GM19043 (cell line): ENCODE measurements at regions not wholly inside any gene's neighbourhood (a gene's known extent, or its start where the extent isn't known, plus 50 kb on each side); places are given as distances from the start of the nearest gene placed in this dataset.

Experiments used
- ATAC-seq: cut with Tn5 transposase; IDR thresholded peaks from one replicate; pipeline ENCODE4 v1.9.1; 2021; ENCODE audit warnings: low read depth; ENCODE audit not compliant: unreplicated experiment

GRCh38 chr13:80239116-80239515, 101.8 kb downstream of the SPRY2 start:
- no peak for ATAC-seq

- no peak for ATAC-seq
Observed at GRCh38 chr13:80237646-80238045, 103.3 kb downstream of the SPRY2 start.

GRCh38 chr13:80235967-80236302, 105.0 kb downstream of the SPRY2 start:
- ATAC-seq: no peak

- peak; percentile 98 for ATAC-seq
Observed at GRCh38 chr13:80235166-80235966, 105.6 kb downstream of the SPRY2 start.

- ATAC-seq: no peak
Observed at GRCh38 chr13:80227645-80228044, 113.3 kb downstream of the SPRY2 start.

- ATAC-seq: no peak
Observed at GRCh38 chr13:80226645-80227044, 114.3 kb downstream of the SPRY2 start.

GRCh38 chr13:80224468-80224867, 116.5 kb downstream of the SPRY2 start:
- no peak for ATAC-seq

GRCh38 chr13:80217614-80218456, 123.1 kb downstream of the SPRY2 start:
- ATAC-seq: no peak

- ATAC-seq: no peak
Observed at GRCh38 chr13:80215368-80215767, 125.6 kb downstream of the SPRY2 start.

- no peak for ATAC-seq
Observed at GRCh38 chr13:80214521-80214991, 126.4 kb downstream of the SPRY2 start.

GRCh38 chr13:80214050-80214449, 126.9 kb downstream of the SPRY2 start:
- ATAC-seq: no peak

- no peak for ATAC-seq
Observed at GRCh38 chr13:80213201-80213600, 127.7 kb downstream of the SPRY2 start.

- no peak for ATAC-seq
Observed at GRCh38 chr13:80211566-80211965, 129.4 kb downstream of the SPRY2 start.

- ATAC-seq: no peak
Observed at GRCh38 chr13:80204642-80205041, 136.3 kb downstream of the SPRY2 start.

- no peak for ATAC-seq
Observed at GRCh38 chr13:80203496-80203895, 137.4 kb downstream of the SPRY2 start.

- no peak for ATAC-seq
Observed at GRCh38 chr13:80201694-80202468, 139.0 kb downstream of the SPRY2 start.

GRCh38 chr13:80199585-80200292, 141.2 kb downstream of the SPRY2 start:
- no peak for ATAC-seq

GRCh38 chr13:80199067-80199466, 141.9 kb downstream of the SPRY2 start:
- ATAC-seq: no peak

GRCh38 chr13:80196756-80197155, 144.2 kb downstream of the SPRY2 start:
- no peak for ATAC-seq

- no peak for ATAC-seq
Observed at GRCh38 chr13:80195649-80196048, 145.3 kb downstream of the SPRY2 start.
